GM12891 (cell line): ENCODE measurements at regions not wholly inside any gene's neighbourhood (a gene's known extent, or its start where the extent isn't known, plus 50 kb on each side); places are given as distances from the start of the nearest gene placed in this dataset.
"Not testable (repeated sequence)": the region's sequence is repeated elsewhere in the genome, so short reads cannot be mapped to it uniquely, and the experiment has no call there.

Source experiments
- DNase-seq: peaks from one replicate; pipeline ENCODE4 v3.0.0; 2011; ENCODE audit warnings: low spot score; ENCODE audit not compliant: insufficient read length
- FAIRE-seq: peaks from 2 replicates; lab custom pipeline; 2011; peaks lifted over from hg19 to GRCh38; lab: Jason Lieb, UNC
- PAX5 ChIP-seq: IDR thresholded peaks from 2 replicates; pipeline ENCODE4 v1.6.1; 2011; ENCODE audit warnings: low read length, moderate library complexity, mild to moderate bottlenecking; ENCODE audit not compliant: insufficient read depth, severe bottlenecking
- POLR2A ChIP-seq: IDR thresholded peaks from 2 replicates; pipeline ENCODE4 v1.6.1; 2011; ENCODE audit warnings: low read depth, low read length, control low read depth
- POLR2AphosphoS5 ChIP-seq: IDR thresholded peaks from 2 replicates; pipeline ENCODE4 v1.6.1; 2011; ENCODE audit warnings: low read depth, low read length, control low read depth
- POU2F2 ChIP-seq: IDR thresholded peaks from 2 replicates; pipeline ENCODE4 v1.6.1; 2011; ENCODE audit warnings: low read depth, mild to moderate bottlenecking, control low read depth, low read length, moderate library complexity
- SPI1 ChIP-seq: IDR thresholded peaks from 2 replicates; pipeline ENCODE4 v1.6.1; 2011; ENCODE audit warnings: low read depth, low read length, control low read depth
- TAF1 ChIP-seq: IDR thresholded peaks from 2 replicates; pipeline ENCODE4 v1.6.1; 2011; ENCODE audit warnings: low read depth, low read length, control low read depth

DNA sequence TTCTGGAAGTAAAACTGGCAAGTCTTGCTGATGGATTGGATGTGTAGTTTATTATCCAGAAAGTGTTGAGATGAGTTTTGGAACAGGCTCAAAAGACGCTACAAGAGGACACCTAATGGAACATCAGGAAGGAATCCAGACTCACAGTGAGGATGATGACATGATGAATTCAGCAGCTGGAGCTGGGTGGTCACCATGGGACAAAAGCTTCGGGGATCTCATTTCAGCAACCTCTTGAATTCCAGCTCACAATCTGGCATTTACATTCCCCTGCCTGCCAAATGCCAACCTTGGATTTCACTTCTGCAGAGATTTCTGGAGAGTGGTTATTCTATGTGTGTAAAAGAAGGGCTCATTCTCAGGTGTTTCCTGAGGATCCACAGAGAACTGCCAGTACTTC lies 288.0 kb upstream of the TMTC4 start:
- no peak for FAIRE-seq
- no peak for DNase-seq
- TF ChIP-seq POLR2AphosphoS5 (no peak), POU2F2 (no peak), PAX5 (no peak), POLR2A (no peak), SPI1 (no peak), TAF1 (no peak)

DNA sequence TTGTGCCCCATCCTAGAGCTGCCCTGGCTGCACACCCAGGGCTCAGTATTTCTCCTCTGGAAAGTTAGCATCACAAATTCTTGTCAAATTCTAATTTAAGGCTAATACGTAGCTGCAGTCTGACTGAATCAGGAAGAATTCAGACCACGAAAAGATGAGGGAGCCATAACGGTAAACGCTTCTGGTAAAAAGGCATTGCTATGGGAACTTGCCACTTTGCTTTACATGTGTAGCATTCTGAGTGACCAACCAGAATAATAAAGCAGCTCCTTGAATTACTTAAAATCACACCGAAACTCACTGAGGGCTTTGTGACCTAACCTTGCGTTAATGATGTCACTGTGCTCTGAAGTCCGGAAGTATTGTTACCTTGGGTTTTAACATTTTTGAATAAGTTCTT lies 286.6 kb upstream of the TMTC4 start:
- DNase-seq, result no peak
- TF ChIP-seq POLR2A (no peak), PAX5 (no peak), TAF1 (no peak), POLR2AphosphoS5 (no peak), SPI1 (no peak), POU2F2 (no peak)
- FAIRE-seq, result no peak

DNA sequence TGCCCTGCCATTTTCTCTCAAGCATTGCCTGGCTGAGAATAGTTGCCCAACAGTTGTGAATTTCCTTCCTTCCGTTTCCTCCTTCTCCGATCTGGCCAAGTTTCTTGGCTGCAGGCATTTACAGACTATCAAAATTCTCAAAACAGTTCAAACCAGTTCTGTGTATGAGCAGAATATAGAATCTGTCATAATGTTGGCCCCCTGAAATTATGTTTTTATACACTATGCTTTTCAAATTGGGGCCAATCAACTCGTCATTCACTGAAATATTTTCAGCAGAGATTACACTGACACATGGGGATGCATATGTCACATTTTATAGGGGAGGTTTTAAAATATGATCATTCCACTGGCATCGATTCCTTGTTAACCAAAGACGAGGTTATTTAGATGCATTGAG lies 284.2 kb upstream of the TMTC4 start:
- no peak for TF ChIP-seq POU2F2
- TF ChIP-seq POLR2A, result no peak
- no peak for TF ChIP-seq TAF1
- TF ChIP-seq POLR2AphosphoS5, result no peak
- TF ChIP-seq SPI1, result no peak
- TF ChIP-seq PAX5, result no peak
- FAIRE-seq, result no peak
- DNase-seq, result no peak

DNA sequence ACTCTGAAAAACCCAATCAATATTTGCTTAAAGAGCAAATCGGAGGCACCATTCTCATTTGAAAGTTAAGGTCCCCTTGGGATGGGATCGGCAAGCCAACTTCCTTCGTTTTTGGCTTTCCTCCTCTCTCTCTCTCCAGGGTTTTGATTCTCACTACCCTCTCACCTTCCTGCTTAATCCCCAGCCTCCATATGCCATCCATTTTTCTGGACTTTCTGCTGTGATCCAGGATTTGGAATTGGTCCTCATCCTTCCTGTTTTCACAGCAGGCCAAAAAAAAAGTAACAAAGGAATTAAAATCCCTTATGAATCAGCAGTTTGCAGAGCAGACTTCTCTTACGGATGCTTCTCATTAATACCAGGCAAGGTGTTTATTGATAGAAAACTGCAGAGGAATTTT lies 283.1 kb upstream of the TMTC4 start:
- TF ChIP-seq TAF1 (no peak), POLR2A (no peak), SPI1 (no peak)
- no peak for FAIRE-seq
- no peak for DNase-seq

DNA sequence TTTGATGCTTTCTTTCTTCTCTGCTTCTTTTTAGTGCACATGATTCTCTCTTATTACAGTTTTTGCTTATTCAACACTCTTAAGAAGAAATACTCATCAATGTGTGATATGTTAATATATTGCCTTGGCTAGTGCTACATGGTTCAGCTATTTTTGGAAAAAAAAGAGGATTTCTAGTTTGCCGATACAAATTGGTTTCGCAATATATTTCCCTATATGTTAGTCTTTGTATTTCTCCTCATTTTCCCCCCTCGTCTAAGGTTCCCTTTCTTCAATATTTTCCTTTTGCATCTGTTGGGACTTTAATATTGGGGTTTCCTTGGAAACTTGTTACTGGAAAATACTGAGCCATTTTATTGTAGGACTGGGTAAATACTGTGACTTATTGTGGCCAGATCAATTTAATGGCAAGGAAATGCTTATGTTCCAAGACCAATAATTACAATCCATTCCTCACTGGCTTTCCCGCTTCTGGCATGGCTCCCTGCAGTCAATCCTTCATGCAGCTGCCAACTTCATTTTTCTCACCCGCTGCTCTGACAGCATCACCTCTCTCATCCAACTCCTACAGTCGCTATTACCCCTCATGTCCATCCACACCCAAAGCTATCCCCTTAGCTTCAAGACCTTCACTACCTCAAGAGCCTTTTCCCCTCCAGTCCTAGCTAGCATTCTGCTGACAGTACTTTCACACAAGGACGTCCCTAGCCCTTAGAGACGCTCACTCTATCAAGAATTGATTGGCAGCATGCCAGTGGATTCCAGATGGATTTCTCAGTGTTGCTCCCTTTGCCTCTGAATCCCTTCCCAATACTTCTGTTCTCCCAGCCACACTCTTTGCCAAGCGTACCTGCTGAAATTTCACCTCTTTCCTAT lies 280.1 kb upstream of the TMTC4 start:
- FAIRE-seq (no peak), DNase-seq (no peak)
- TF ChIP-seq TAF1 (no peak), POU2F2 (no peak), SPI1 (no peak), POLR2AphosphoS5 (no peak), PAX5 (no peak), POLR2A (no peak)

DNA sequence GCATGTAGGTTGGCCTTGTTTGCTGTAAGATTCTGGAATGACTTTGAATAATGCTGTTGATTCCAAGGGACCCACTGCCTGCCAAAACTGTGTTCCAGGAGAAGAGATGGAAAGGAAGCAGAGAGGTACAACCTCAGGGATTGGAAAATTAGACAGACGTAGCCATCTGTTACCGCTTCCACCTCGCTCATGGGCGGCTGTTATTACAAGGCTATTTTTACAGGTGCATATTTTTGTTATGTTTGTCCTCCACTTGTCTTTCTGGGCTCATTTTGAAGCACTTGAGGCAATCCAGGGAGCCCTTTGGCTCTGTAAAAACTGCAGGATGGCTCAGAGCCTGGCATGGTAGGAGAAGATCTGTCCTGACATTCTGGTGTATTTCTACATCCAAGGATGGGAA lies 276.4 kb upstream of the TMTC4 start:
- FAIRE-seq (no peak), DNase-seq (no peak)
- no peak for TF ChIP-seq SPI1
- no peak for TF ChIP-seq POLR2A
- no peak for TF ChIP-seq PAX5
- TF ChIP-seq TAF1, result no peak
- TF ChIP-seq POLR2AphosphoS5, result no peak
- TF ChIP-seq POU2F2, result no peak

DNA sequence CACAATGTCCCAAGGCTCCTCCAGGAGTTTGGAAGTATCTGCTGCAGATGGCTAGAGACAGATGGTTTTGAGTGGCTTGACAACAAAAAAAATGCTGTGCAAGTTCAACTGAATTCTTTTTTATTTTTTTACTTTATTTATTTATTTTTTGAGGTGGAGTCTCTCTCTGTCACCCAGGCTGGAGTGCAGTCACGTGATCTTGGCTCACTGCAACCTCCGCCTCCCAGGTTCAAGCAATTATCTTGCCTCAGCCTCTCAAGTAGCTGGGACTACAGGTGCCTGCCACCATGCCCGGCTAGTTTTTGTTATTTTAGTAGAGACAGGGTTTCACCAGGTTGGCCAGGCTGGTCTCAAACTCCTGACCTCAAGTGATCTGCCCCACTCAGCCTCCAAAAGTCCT lies 274.3 kb upstream of the TMTC4 start:
- FAIRE-seq, DNase-seq: not testable (repeated sequence)

DNA sequence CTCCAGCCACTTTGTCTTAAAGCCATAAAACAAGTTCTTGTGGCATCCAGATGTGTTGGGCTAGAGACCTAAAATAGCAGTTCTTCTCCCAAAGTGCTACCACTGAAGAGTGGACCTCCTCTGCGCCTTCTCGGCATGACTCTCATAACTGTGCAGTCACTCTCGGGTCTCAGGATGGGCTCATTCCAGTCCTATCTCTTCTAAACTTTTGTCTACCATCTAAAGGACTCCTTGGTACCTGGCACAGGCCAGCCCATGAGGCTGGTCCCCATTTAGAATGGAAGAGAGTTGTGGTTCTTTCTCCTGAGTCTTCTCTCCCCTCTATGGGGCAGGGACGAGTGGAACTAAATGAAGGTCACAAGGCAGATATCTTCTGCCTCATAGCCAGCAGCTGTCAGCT lies 272.0 kb upstream of the TMTC4 start:
- DNase-seq (no peak), FAIRE-seq (no peak)

DNA sequence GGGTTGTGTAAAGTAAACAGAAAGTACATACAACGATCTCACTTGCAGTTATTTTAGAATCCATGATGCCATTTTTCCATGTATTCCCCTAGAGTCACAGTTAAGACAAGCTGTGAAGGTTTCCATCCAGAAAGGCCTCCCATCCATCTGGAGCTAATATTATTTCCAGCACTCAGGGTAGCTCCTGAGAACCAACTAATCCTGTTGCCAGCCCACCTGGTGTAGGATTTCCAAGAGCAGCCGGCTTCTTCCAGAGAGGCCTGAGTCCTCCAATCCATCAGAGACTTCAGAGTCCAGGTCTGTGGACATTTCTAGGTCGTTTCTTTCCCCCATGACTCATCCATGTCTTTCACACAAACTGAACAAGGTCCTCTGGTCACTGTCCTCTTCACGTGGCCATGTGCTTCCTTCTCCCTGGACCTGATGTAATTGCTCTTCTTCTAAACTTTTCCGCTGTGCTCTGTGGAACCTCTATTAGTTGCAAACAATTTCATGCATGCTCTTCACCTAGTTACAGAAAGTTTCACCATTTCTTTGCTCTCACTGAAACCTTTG lies 270.3 kb upstream of the TMTC4 start:
- DNase-seq (no peak), FAIRE-seq (no peak)
- TF ChIP-seq POU2F2, result no peak
- no peak for TF ChIP-seq SPI1
- TF ChIP-seq PAX5, result no peak
- TF ChIP-seq POLR2A, result no peak

More for the DNA sequence above, 272.0 kb upstream of the TMTC4 start:
- TF ChIP-seq TAF1, result no peak
- TF ChIP-seq PAX5, result no peak
- TF ChIP-seq SPI1, result no peak
- no peak for TF ChIP-seq POLR2A
- TF ChIP-seq POLR2AphosphoS5, result no peak
- TF ChIP-seq POU2F2, result no peak

DNA sequence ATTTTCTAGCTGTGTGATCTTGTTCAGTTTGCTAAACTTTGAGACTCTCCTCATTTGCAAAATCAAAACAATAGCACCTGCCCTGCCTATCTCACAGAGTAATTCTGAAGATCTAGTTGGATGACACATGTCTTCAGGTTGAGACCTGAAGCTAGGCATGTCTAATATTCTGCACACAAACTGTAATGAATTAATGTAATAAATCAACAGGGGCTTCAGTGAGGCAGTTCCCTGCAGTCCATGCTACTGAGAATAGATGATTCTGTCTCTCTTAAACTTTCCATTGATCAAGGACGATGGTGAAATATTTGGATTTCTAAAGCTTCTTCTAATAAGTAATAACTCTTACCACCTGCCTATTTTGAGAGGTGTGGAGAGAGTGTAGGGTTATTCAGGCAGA lies 268.1 kb upstream of the TMTC4 start:
- DNase-seq, result no peak
- TF ChIP-seq POLR2A, result no peak
- TF ChIP-seq PAX5, result no peak
- no peak for TF ChIP-seq POU2F2
- TF ChIP-seq SPI1, result no peak
- TF ChIP-seq POLR2AphosphoS5, result no peak
- TF ChIP-seq TAF1, result no peak
- FAIRE-seq, result no peak
